Kidney epithelial cell (primary cell): ENCODE measurements at regions not wholly inside any gene's neighbourhood (a gene's known extent, or its start where the extent isn't known, plus 50 kb on each side); places are given as distances from the start of the nearest gene placed in this dataset.
A peak's percentile ranks its signal among the peaks of the same experiment; 100 is the strongest.

Source experiments
- DNase-seq: peaks from one replicate; pipeline ENCODE4 v3.0.0-alpha.2; 2010; ENCODE audit warnings: low read depth
- H3K27me3 ChIP-seq: 2 replicates; pipeline ENCODE4 v1.6.0; 2011; ENCODE audit warnings: low read length; ENCODE audit not compliant: control insufficient read depth, insufficient read depth
- H3K36me3 ChIP-seq: 2 replicates; pipeline ENCODE4 v1.5.1; 2011; ENCODE audit warnings: low read length; ENCODE audit not compliant: control insufficient read depth, insufficient read depth
- H3K4me3 ChIP-seq: 2 replicates; pipeline ENCODE4 v1.5.1; 2011; ENCODE audit warnings: low read depth, mild to moderate bottlenecking, control low read depth, low read length
- CTCF ChIP-seq: IDR thresholded peaks from 2 replicates; pipeline ENCODE4 v1.5.1; 2011; ENCODE audit warnings: mild to moderate bottlenecking, moderate library complexity, low read length, control low read depth, inconsistent platforms; ENCODE audit not compliant: insufficient read depth, poor library complexity, severe bottlenecking

GRCh38 chr5:82353522-82353921 lies 75.4 kb upstream of the RPS23 start:
- Histone ChIP-seq H3K36me3 (no peaks in the 10 kb centered on the region), H3K27me3 (no peaks in the 10 kb centered on the region), H3K4me3 (no peak overlapping the region)
- no peak for DNase-seq
- TF ChIP-seq CTCF: no peak

- no peak for TF ChIP-seq CTCF
- Histone ChIP-seq H3K4me3 (no peak overlapping the region), H3K27me3 (no peaks in the 10 kb centered on the region), H3K36me3 (no peaks in the 10 kb centered on the region)
- DNase-seq: no peak
Measured at GRCh38 chr5:82352146-82352791, 74.1 kb upstream of the RPS23 start.

GRCh38 chr5:82351754-82352145 lies 73.6 kb upstream of the RPS23 start:
- H3K27me3 ChIP-seq: no peaks in the 10 kb centered on the region
- H3K36me3 ChIP-seq: no peaks in the 10 kb centered on the region
- no peak overlapping the region for H3K4me3 ChIP-seq
- peak; percentile 64 for TF ChIP-seq CTCF
- no peak for DNase-seq

GRCh38 chr5:82351297-82351696 lies 73.1 kb upstream of the RPS23 start:
- DNase-seq: no peak
- Histone ChIP-seq H3K27me3 (no peaks in the 10 kb centered on the region), H3K36me3 (no peaks in the 10 kb centered on the region), H3K4me3 (no peak overlapping the region)
- TF ChIP-seq CTCF: no peak

- no peak overlapping the region for H3K4me3 ChIP-seq
- no peak for DNase-seq
- H3K27me3 ChIP-seq: no peaks in the 10 kb centered on the region
- no peaks in the 10 kb centered on the region for H3K36me3 ChIP-seq
- peak; percentile 35 for TF ChIP-seq CTCF
Measured at GRCh38 chr5:82349652-82350051, 71.5 kb upstream of the RPS23 start.

GRCh38 chr5:82348784-82349425 lies 70.8 kb upstream of the RPS23 start:
- DNase-seq: no peak
- no peak overlapping the region for H3K4me3 ChIP-seq
- no peaks in the 10 kb centered on the region for H3K36me3 ChIP-seq
- no peaks in the 10 kb centered on the region for H3K27me3 ChIP-seq
- no peak for TF ChIP-seq CTCF
